Activated naive CD4-positive, alpha-beta T cell treated with anti-CD3 and anti-CD28 coated beads, Interleukin-2, amount 50 U/mL, for 72 hours (primary cell): ENCODE measurements at regions not wholly inside any gene's neighbourhood (a gene's known extent, or its start where the extent isn't known, plus 50 kb on each side); places are given as distances from the start of the nearest gene placed in this dataset.

Experiments
- ATAC-seq, 2 donors: fragments of 150-1000 bp; cut with Tn5 transposase; 2 replicates each; pipeline ENCODE4 v1.10.0; 2021; ENCODE audit warnings: mild to moderate bottlenecking in 2 of 2, moderate library complexity in 2 of 2
- DNase-seq, 2 donors: peaks; one replicate each; pipeline ENCODE4 v3.0.0; 2021 to 2022; ENCODE audit warnings: low spot score in 2 of 2
- H3K27ac Mint-ChIP-seq, 2 donors: one replicate each; pipeline ENCODE4 v1.8.0; 2022; ENCODE audit warnings: mild to moderate bottlenecking in 2 of 2, mixed read lengths in 2 of 2
- H3K36me3 Mint-ChIP-seq, 2 donors: one replicate each; pipeline ENCODE4 v1.8.0; 2022; ENCODE audit warnings: mixed read lengths in 2 of 2
- H3K9me3 Mint-ChIP-seq, 2 donors: one replicate each; pipeline ENCODE4 v1.8.0; 2022; ENCODE audit warnings: mixed read lengths in 2 of 2

DNA sequence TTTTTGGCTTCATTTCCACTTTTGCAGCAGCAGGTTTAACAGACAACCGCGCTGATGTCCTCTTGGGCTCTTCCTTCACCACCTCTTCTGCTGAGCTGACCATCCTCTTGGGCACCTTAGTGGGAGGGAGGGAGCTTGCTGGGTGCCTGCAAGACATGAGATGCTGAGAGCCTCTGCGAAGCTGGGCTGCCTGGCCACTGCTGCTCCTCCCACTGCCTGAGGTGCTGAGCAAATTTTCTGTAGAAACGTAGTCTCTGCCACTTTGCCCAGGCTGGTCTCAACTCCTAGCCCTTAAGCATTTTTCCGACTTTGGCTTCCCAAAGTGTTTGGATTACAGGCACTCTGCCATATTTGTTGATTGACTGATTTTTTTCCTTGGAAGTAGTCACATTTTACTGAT, 422.2 kb upstream of the MC4R start:
- H3K9me3 Mint-ChIP-seq = peaks cover 20 to 21% of the 10 kb centered on the region in 2 donors
- no peak overlapping the region for H3K27ac Mint-ChIP-seq
- DNase-seq (no peak), ATAC-seq (no peak)
- peaks cover under 1 to 3% of the 10 kb centered on the region in 2 donors for H3K36me3 Mint-ChIP-seq

DNA sequence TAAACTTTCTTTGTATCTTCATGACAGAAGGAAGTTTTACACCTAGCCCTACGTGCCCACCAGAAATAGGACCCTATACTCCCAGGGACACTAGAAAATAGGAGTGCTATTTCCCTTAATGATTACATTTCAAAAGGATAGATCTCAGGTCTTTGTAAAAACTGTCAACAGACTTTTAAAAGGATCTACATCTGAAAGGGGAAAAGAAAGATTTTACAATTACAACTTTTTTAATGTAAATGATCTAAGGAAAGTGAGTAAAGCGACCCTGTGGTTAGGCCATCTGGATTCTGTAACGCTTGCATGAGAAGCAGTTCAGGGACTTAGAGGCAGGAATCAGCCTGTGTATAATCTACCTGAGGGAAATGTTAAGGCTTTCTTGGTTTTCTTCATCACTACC, 431.8 kb upstream of the MC4R start:
- peaks cover 4 to 8% of the 10 kb centered on the region in 2 donors for H3K36me3 Mint-ChIP-seq
- peaks cover 14 to 24% of the 10 kb centered on the region in 2 donors for H3K9me3 Mint-ChIP-seq
- no peak overlapping the region for H3K27ac Mint-ChIP-seq
- DNase-seq = no peak
- ATAC-seq = no peak

DNA sequence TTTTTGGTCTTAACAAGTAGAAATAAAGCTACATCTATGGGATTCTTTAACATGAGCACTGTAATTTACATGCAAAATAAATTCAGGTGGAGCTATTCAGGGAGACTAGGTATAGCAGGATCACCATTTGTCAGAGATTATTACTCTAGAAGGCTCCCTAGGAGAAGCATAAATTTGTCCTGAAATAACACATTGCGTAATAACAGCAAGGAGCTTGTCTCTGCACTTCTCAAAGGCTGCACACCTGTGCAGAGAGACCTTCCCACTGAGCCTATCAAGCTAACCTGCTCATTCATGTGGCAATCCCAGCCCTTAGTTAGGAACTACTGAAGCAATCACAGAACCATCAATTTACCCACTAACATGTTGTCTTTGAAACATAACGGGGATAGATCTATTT, 437.4 kb upstream of the MC4R start:
- Mint-ChIP-seq H3K36me3 (no peaks in the 10 kb centered on the region), H3K9me3 (peaks cover 4 to 7% of the 10 kb centered on the region in 2 donors), H3K27ac (no peak overlapping the region)
- ATAC-seq = no peak
- DNase-seq = no peak

DNA sequence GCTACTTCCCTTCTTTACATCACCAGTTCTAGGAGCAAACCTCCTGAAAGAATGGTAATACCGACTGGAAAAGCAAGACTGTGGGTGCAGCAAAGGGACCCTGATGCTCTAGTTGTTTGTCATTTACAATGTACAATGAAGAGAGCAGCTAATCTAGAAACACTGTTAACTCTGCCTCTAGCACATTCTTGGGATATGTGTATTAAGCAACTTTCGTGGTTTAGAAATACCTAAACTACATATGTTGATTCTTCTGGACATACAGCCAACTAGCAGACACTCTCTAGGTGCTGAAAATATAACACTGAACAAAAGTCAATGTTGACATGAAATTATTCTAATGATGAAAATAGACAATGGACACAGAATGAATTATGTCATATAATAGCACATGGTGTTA, 440.3 kb upstream of the MC4R start:
- H3K27ac Mint-ChIP-seq = no peak overlapping the region
- no peak for DNase-seq
- H3K36me3 Mint-ChIP-seq = no peaks in the 10 kb centered on the region
- no peak for ATAC-seq
- H3K9me3 Mint-ChIP-seq = peaks cover 8 to 15% of the 10 kb centered on the region in 2 donors

DNA sequence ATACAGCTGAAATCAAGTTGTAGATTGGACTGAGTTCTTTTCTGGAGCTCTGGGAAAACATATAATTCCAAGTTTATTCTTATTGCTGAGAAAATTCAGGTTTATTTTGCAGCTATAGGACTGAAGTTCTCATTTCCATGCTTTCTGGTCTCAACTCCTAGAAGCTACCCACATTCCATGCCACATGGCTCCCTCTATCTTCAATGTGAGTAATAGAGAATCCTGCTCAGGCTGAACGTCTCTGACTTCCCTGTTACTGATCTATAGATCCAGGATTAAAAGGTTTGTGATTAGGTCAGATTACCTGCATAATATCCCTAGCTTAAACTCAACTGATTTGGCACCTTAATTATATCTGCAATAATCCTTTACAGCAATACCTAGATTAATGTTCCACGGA, 453.8 kb upstream of the MC4R start:
- H3K36me3 Mint-ChIP-seq = no peaks in the 10 kb centered on the region
- DNase-seq (no peak), ATAC-seq (no peak)
- H3K27ac Mint-ChIP-seq = no peak overlapping the region
- H3K9me3 Mint-ChIP-seq = peaks cover 7 to 16% of the 10 kb centered on the region in 2 donors

DNA sequence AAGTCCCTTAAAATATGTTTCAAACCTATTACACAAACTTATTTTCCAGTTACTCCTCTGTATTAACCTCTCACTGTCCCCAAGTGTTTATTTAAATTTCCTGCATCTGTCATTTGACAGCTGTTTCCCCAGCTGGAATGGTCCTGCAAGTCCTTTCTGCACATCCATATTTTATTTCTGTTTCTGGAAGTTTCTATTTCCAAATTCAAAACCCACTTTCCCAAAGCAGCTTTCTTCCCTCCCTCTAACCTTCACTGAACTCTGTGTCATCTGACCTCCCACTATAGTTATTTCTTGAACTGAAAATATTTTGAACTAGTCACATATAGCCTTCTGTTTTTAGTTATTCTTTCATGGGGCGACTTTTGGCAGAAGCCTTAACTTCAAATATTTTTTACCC, 459.4 kb upstream of the MC4R start:
- Mint-ChIP-seq H3K9me3 (peaks cover 0 to 9% of the 10 kb centered on the region in 2 donors), H3K27ac (no peak overlapping the region), H3K36me3 (no peaks in the 10 kb centered on the region)
- no peak for DNase-seq
- no peak for ATAC-seq

DNA sequence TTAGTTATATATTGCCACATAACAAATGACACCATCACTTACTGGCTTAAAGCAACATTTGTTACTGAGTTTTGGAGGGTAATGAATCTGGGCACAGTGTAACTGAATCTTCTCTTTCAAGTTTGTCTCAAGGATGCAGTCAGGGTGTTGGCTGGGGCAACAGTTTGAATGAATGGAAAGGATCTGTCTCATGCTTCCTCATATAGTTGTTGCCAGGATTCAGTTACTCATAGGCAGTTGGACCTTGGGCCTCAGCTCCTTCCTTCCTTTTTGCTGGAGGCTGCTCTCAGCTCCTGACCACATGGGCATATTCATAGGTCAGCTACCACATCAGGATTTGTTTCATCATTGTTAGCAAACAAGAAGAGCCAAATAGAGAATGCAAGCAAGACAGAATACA, 466.1 kb upstream of the MC4R start:
- ATAC-seq = no peak
- Mint-ChIP-seq H3K9me3 (peaks cover 29 to 47% of the 10 kb centered on the region in 2 donors), H3K27ac (no peak overlapping the region), H3K36me3 (peaks cover 0 to 9% of the 10 kb centered on the region in 2 donors)
- DNase-seq = no peak

DNA sequence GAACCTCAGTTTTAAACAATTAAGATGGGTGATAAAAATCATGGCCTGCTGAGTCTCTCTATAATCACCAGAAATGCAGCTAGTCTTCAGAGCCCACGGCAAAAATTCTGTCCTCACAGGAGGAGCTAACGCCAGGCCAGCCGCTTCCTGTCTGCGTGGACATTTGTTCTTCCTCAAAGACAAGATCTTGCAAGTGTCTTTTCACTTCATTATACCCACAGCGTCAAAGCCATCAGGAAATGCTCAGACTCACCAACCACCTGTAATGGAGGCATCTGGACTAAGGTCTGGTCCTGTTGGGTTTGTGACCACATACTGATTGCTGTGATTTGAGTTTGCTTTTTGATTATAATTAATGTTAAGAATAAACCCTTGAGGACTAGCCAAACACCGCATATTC, 473.8 kb upstream of the MC4R start:
- DNase-seq (no peak), ATAC-seq (no peak)
- peaks cover 0 to 9% of the 10 kb centered on the region in 2 donors for H3K36me3 Mint-ChIP-seq
- H3K9me3 Mint-ChIP-seq = peaks cover 25 to 32% of the 10 kb centered on the region in 2 donors
- H3K27ac Mint-ChIP-seq = no peak overlapping the region

DNA sequence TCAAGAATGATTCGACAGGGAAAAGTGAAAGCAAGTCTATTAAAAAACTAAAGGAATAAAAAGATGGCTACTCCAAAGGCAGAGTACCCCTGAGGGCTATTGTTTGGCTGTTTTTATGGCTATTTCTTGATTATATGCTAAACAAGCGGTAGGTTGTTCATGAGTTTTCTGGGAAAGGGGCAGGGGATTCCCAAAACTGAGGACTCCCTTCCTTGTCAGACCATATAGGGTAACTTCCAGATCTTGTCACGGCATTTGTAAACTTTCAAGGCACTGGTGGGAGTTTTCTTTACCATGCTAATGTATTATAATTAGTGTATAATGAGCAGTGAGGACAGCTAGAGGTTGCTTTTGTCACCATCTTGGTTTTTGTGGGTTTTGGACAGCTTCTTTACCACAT, 474.9 kb upstream of the MC4R start:
- Mint-ChIP-seq H3K27ac (no peak overlapping the region), H3K9me3 (peaks cover 14 to 21% of the 10 kb centered on the region in 2 donors), H3K36me3 (no peaks in the 10 kb centered on the region)
- no peak for ATAC-seq
- no peak for DNase-seq

DNA sequence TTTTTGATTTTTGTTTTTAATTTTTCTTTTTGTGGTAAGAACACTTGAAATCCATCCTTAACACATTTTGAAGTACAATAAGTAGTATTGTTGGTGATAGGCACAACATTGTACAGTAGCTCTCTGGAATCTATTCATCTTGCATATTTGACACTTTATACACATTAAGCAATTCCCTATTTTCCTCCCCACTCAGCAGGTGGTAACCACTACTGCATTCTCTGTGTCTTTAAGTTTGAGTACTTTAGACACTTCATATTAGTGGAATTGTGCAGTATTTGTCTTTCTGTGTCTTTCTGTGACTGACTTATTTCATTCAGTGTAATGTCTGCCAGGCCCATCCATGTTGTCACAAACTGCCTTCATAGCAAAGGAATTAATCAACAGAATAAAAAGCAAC, 471.7 kb upstream of the CDH20 start:
- DNase-seq (no peak), ATAC-seq (no peak)
- peaks cover 15 to 19% of the 10 kb centered on the region in 2 donors for H3K9me3 Mint-ChIP-seq
- no peak overlapping the region for H3K27ac Mint-ChIP-seq
- H3K36me3 Mint-ChIP-seq = no peaks in the 10 kb centered on the region

DNA sequence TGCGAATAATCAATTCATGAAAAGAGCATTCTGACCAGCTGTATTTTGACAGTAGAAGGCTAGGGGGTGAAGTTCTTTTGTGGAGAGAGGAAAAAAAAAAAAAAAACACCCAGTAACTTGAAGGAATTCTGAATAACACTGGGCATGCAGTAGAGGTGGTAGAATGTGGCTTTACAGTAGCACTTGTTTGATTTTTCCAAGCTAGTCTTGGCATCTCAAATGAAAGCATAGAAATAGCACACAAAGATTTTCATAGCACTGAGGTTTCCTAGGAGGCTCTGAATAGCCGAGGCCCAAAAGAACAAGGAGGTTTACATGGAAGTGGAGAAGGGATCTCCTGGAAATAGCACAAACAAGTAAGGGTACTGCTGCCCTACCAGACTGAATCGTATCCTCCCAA, 470.2 kb upstream of the CDH20 start:
- H3K9me3 Mint-ChIP-seq = peaks cover 15 to 19% of the 10 kb centered on the region in 2 donors
- H3K36me3 Mint-ChIP-seq = no peaks in the 10 kb centered on the region
- no peak overlapping the region for H3K27ac Mint-ChIP-seq
- DNase-seq = no peak
- no peak for ATAC-seq

DNA sequence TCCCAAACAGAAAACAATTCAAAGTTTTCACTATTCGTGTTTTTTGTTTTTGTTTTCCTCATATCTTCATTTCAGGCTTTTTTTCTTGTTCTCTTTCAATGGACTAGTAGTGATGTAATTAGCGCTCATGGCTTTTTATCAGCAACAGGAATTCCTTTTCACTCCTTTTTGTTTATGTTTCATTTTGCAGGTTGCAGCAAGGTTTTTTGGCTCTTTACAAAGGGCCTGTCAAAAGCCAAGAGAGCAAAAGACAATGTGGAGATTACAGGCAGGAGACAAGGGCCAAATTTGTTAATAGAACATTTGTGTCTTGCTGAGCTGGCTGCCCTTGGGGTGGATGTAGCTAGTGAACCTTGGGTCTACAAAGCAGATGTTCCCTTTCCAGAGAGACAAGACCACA, 467.4 kb upstream of the CDH20 start:
- no peak for ATAC-seq
- Mint-ChIP-seq H3K9me3 (peaks cover 6 to 7% of the 10 kb centered on the region in 2 donors), H3K27ac (no peak overlapping the region), H3K36me3 (no peaks in the 10 kb centered on the region)
- DNase-seq = no peak

DNA sequence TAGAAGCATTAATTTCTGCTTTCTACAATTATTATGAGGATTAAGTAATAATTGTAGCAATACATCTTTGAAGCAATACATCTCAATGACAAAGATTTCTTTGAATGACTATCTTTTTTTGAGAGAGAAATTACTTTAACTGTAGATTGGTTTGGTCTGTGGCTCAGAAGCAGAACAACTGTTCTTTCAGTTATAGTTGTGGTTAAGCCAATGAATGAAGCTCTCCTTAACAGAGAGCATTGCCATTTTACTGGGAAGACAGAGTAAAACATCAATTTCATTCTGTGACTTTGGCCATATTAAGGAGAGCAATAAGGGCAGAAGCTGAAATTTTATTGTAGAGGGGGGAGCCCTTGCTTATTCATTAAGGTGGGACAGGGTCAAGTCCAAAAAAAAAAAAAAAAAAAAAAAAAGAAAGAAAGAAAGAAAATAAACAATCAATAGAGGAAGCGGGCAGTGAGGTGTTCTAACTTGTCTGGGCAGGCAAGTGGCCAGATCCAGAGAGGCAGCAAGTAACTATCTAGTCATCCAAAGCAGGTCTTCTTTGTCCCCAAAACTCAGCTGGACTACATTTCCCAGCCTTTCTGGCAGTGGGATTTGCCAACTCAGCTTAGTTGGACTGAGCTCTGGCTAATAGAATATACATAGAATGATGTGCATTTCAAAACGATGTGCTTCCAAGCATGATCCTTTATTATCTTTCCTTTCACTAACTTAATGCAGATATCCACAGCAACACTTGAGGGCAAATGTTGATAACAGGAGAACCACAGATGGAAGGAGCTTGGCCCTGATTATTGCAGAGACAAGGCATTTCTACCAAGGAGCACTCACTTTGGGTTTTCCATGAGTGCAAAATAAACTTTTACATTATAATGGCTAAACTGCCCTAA, 462.7 kb upstream of the CDH20 start:
- no peak for ATAC-seq
- peaks cover 11 to 24% of the 10 kb centered on the region in 2 donors for H3K9me3 Mint-ChIP-seq
- no peaks in the 10 kb centered on the region for H3K36me3 Mint-ChIP-seq
- H3K27ac Mint-ChIP-seq = no peak overlapping the region
- DNase-seq = no peak

DNA sequence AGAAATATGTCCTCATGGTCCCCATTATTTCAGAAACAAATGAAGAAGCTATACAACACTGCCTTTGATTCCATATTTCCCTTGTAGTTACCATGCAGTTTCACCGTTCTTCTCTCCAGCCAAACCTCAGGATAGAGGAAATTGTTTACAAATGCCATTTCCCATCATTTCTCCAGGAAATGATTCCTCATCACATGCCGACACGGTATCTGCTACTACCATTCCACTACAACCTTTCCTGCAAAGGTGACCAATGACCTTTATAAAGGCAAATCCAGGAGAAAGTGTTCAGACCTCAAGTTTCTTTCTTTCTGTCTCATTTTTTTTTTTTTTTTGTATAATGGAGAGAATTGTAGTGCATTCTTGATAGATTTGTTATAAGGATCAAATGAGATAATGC, 460.8 kb upstream of the CDH20 start:
- no peak for DNase-seq
- Mint-ChIP-seq H3K9me3 (peaks cover 5 to 21% of the 10 kb centered on the region in 2 donors), H3K36me3 (no peaks in the 10 kb centered on the region), H3K27ac (no peak overlapping the region)
- no peak for ATAC-seq

DNA sequence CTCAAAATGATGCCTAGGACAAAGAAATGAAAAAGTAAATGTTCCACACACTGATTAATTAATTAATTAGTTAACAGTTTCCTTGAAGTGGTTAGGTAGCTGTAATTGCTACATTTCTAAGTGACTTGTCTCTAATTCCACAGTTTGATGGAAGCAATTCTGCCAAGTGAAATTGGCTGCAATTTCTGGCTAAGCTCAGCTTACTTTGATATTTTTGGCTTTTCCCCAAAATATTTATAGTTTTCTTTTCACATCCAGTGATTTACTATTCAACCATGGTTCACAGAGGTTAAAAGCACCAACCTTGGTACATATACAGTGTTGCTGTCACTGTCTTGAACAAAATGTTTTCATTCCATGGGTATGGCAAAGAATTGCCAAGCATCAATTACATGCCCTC, 459.5 kb upstream of the CDH20 start:
- ATAC-seq (no peak), DNase-seq (no peak)
- Mint-ChIP-seq H3K36me3 (no peaks in the 10 kb centered on the region), H3K27ac (no peak overlapping the region), H3K9me3 (peaks cover 12 to 27% of the 10 kb centered on the region in 2 donors)

DNA sequence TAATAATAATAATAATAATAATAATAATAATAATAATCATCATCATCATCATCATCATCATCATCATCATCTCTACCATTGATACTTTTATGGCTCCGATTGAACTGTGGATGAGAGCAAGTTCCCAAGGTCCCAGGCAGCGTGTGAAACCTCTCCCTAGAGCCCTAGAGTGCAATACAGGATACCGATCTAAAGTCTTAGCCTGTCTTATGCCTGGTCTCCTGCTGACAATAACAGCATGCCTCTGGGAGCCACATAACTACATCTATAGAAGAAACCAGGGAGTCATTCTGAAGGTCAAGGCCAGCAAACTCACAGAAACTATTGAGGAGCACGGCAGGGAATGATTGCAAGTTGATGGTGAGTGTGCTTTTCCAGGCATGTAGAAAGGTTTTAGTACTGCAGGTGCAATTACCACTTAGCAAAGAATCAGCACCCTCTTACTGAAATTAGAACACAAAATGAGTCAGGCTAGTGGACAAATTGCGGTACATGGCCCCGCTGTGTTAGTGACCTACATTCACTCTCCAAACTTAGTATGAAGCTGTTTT, 457.2 kb upstream of the CDH20 start:
- Mint-ChIP-seq H3K36me3 (no peaks in the 10 kb centered on the region), H3K9me3 (peaks cover 14 to 24% of the 10 kb centered on the region in 2 donors), H3K27ac (no peak overlapping the region)
- ATAC-seq (no peak), DNase-seq (no peak)

DNA sequence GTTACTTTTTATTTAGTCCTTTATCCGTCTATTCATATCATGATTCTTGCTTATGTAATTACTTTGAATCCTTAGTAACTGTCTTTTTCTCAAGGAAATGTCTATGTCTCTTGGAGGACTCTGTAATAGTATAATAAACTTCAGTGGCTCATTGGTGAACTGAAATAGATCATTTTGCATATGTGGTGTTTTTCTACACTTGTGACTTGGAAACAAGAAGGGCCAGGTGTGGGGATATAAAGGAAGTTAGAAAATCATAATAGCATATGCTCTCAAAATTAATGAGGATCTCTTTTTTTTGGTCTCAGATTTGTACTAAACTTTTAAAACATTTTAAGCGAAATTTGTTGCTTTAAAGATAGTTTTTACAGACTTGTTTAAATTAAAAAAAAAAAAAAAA, 453.0 kb upstream of the CDH20 start:
- H3K9me3 Mint-ChIP-seq = peaks cover 14 to 15% of the 10 kb centered on the region in 2 donors

DNA sequence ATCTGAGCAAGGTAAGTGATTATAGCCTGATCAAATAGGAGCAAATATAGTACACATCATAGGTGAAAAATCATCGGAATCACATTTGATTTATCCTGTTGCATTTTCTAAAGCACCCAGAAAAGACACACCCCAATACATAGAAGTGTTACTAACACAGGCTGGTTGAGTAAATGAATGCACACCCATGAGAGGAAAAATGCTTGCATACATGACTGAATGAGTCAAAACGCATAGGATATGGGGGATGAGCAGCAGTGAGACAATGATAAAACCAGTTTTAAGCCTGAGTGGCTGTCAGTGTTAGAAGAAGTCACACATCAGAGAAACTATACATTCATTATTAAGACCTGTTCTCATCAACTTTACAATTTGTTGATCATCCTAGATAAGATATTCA, 449.6 kb upstream of the CDH20 start:
- no peaks in the 10 kb centered on the region for H3K36me3 Mint-ChIP-seq
- no peak overlapping the region for H3K27ac Mint-ChIP-seq
- DNase-seq (no peak), ATAC-seq (no peak)
- peaks cover 9 to 10% of the 10 kb centered on the region in 2 donors for H3K9me3 Mint-ChIP-seq

More for the DNA sequence above, 453.0 kb upstream of the CDH20 start:
- ATAC-seq (no peak), DNase-seq (no peak)
- H3K27ac Mint-ChIP-seq = no peak overlapping the region
- no peaks in the 10 kb centered on the region for H3K36me3 Mint-ChIP-seq
